Psoas muscle (tissue), 7 donors: ENCODE measurements at regions not wholly inside any gene's neighbourhood (a gene's known extent, or its start where the extent isn't known, plus 50 kb on each side); places are given as distances from the start of the nearest gene placed in this dataset.

Experiments used
- ATAC-seq, 4 donors: fragments of 200-7000 bp; cut with Tn5 transposase; one replicate each; pipeline ENCODE4 v1.9.1; 2020; ENCODE audit warnings: moderate library complexity in 3 of 4, mild to moderate bottlenecking in 2 of 4
- DNase-seq, 2 donors: peaks; one replicate each; pipeline ENCODE4 v3.0.0-alpha.2; 2020
- H3K27ac ChIP-seq: fragments of 200-600 bp; one replicate; pipeline ENCODE4 v1.8.0; 2022
- H3K27me3 ChIP-seq, 3 donors: fragments of 200-600 bp in 1 of 3; one replicate each; pipeline versions ENCODE4 v1.6.1 to v1.8.0; 2013 to 2022; ENCODE audit warnings: low read length in 2 of 3, mild to moderate bottlenecking in 2 of 3, moderate library complexity in 1 of 3; ENCODE audit not compliant: insufficient read depth in 3 of 3
- H3K36me3 ChIP-seq, 2 donors: fragments of 200-600 bp in 1 of 2; one replicate each; pipeline versions ENCODE4 v1.6.1 to v1.8.0; 2013 to 2022; ENCODE audit warnings: low read depth in 1 of 2, mild to moderate bottlenecking in 1 of 2, moderate library complexity in 1 of 2; ENCODE audit not compliant: insufficient read depth in 1 of 2
- H3K4me1 ChIP-seq: fragments of 200-600 bp; one replicate; pipeline ENCODE4 v1.8.0; 2022
- H3K4me3 ChIP-seq: fragments of 200-600 bp; one replicate; pipeline ENCODE4 v1.8.0; 2022; ENCODE audit warnings: mild to moderate bottlenecking
- H3K9me3 ChIP-seq: fragments of 200-600 bp; one replicate; pipeline ENCODE4 v1.8.0; 2022
- WGBS, 3 donors: extraction: QIAGEN DNeasy Blood & Tissue Kit; methylation state at CpG; one replicate each; pipeline versions ENCODE4 v1.1.6 to v1.1.7; 2013; 5-methylcytosine and 5-hydroxymethylcytosine counted together
- intact Hi-C, 2 donors: fragments of 100-400 bp; cut with DNase I; formaldehyde crosslinking; loops; one replicate each; pipeline versions ENCODE4 v1.11.0 to v1.14.2; 2022
- TF ChIP-seq, protein P1 (sequence below): fragments of 200-600 bp; IDR thresholded peaks from one replicate; pipeline ENCODE4 v1.8.0; 2022; ENCODE audit warnings: antibody characterized with exemption
- donor health status: healthy with polysubstance abuse.
- donor health status: DM: no; HTN: no; CAD: no; lungs with moderate emphysema.
- donor health status: Bipolar disorder and iron deficiency.
- donor health status: healthy.
- donor health status: DM: yes; HTN: yes; CAD: no.
- donor health status: DM: no; HTN: no; CAD: no.
- donor health status: DM: yes; HTN: yes; CAD: no.

DNA sequence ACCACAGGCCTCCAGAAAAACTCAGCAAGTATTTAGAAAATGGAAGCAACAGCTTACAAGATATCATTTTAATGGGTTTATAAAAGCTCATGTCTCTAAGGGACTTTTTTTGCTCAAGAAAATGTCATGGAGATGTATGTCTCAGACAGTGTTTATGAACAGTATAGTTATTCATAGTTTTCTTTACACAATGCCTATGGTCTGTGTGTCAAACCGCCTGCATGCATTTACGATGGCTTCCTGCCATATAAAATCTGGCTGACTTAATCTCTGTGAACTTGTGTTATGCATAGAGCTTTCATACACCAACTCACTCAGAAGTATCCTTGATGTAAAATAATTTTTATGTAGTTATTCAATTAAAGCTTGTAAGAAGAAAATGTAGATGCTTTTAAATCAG lies 1314.2 kb upstream of the LRRTM3 start:
- H3K36me3 ChIP-seq: no peaks in the 10 kb centered on the region
- TF ChIP-seq, protein P1, sequence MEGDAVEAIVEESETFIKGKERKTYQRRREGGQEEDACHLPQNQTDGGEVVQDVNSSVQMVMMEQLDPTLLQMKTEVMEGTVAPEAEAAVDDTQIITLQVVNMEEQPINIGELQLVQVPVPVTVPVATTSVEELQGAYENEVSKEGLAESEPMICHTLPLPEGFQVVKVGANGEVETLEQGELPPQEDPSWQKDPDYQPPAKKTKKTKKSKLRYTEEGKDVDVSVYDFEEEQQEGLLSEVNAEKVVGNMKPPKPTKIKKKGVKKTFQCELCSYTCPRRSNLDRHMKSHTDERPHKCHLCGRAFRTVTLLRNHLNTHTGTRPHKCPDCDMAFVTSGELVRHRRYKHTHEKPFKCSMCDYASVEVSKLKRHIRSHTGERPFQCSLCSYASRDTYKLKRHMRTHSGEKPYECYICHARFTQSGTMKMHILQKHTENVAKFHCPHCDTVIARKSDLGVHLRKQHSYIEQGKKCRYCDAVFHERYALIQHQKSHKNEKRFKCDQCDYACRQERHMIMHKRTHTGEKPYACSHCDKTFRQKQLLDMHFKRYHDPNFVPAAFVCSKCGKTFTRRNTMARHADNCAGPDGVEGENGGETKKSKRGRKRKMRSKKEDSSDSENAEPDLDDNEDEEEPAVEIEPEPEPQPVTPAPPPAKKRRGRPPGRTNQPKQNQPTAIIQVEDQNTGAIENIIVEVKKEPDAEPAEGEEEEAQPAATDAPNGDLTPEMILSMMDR: no peak
- no peak overlapping the region for H3K27ac ChIP-seq
- intact Hi-C loops: no loop called here
- DNase-seq (no peak), ATAC-seq (no peak)
- H3K27me3 ChIP-seq: no peaks in the 10 kb centered on the region
- WGBS, 3 donors: 50 to 54% (median 51%) methylated on average over 2 of the region's 2 CpGs
- no peaks in the 10 kb centered on the region for H3K4me1 ChIP-seq
- no peak overlapping the region for H3K4me3 ChIP-seq
- peaks cover 4% of the 10 kb centered on the region for H3K9me3 ChIP-seq

DNA sequence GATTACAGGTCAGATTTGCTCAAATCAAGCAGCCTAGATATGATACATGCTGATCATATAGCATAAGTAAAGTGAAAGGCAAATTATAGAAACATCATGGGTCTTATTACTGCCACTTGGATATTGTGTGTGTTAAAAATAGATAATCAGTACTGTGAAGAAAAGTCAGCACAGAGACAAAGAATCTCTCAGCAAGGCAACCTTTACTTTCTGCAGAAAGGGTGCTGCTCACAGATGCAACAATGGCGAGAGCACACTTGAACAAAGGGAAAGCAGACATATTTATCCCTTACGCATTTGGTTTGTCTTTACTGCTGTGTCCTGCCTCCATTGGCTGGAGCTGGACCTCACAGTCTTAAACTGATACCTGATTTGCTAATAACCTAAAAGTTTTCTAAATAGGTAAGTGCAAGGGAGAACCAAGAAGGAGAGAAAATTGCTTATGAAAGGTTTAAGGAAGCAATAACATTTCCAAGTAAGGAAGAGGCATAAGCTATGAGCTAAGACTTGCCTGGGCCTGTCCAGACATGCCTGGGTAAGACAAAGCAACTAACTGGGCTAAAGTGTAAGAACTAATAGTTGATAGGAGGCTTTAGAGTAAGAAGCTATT lies 1310.8 kb upstream of the LRRTM3 start:
- H3K9me3 ChIP-seq: peaks cover 4% of the 10 kb centered on the region
- DNase-seq (no peak), ATAC-seq (no peak)
- no peaks in the 10 kb centered on the region for H3K36me3 ChIP-seq
- no peak overlapping the region for H3K4me3 ChIP-seq
- H3K27ac ChIP-seq: no peak overlapping the region
- 93 to 98% (median 97%) methylated on average over 2 of the region's 2 CpGs for WGBS, 3 donors
- no peaks in the 10 kb centered on the region for H3K27me3 ChIP-seq
- intact Hi-C loops: no loop called here
- H3K4me1 ChIP-seq: no peaks in the 10 kb centered on the region
- TF ChIP-seq, protein P1: no peak

DNA sequence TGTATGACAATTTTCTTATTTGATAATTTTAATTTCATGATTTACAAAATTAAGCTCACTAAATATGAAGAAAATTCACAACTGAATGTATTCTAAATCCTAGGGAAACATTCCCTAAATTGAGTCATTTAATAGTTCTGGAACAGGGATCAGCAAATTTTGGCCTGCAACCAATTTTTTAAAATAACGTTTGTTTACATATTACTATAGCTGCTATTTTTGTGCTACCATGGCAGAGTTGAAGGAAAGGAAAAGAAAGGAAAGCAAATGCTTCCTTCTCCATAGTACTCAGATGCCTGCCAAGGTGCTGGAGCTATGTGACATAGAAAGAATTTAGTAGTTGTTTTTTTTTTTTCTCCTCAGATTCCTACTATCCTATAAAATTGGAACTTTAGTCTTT lies 1307.7 kb upstream of the LRRTM3 start:
- 10 to 15% (median 11%) methylated on average over 1 of the region's 1 CpG for WGBS, 3 donors
- peaks cover 4% of the 10 kb centered on the region for H3K9me3 ChIP-seq
- H3K27ac ChIP-seq: no peak overlapping the region
- ATAC-seq (no peak), DNase-seq (no peak)
- no peaks in the 10 kb centered on the region for H3K36me3 ChIP-seq
- H3K4me1 ChIP-seq: no peaks in the 10 kb centered on the region
- no peaks in the 10 kb centered on the region for H3K27me3 ChIP-seq
- intact Hi-C loops: no loop called here
- TF ChIP-seq, protein P1: no peak
- no peak overlapping the region for H3K4me3 ChIP-seq

DNA sequence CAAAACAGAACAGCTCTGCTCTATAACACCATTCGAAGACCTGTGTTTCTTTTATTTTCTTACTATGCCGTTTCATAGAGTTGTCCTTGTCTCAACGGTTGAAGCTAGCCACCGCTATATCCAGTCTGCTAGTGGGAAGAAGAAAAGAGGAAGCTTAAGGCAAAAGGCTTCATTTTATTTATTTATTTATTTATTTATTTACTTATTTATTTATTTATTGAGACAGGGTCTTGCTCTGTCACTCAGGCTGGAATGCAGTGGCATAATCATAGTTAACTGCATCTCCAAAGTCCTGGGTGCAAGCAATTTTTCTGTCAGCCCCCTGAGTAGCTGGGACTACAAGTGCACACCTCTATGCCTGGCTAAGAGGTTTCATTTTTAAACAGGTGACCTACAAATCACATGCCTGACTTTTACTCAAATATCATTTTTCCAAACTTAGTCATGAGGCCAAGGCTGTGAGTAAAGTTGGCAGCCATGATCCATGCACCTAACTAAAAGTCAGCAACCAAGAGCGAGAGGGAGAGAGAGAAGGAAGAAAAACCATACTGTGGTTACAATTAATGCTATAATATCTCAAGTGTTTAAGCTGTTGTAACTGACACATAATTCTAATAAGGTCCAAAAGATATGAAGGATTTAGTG lies 1305.3 kb upstream of the LRRTM3 start:
- Histone ChIP-seq H3K4me1 (no peaks in the 10 kb centered on the region), H3K36me3 (no peaks in the 10 kb centered on the region), H3K4me3 (no peak overlapping the region), H3K27me3 (no peaks in the 10 kb centered on the region), H3K9me3 (no peaks in the 10 kb centered on the region), H3K27ac (no peak overlapping the region)
- TF ChIP-seq, protein P1: no peak
- DNase-seq: no peak
- ATAC-seq: no peak
- intact Hi-C loops: no loop called here
- 96 to 100% (median 96%) methylated on average over 5 of the region's 5 CpGs for WGBS, 3 donors

DNA sequence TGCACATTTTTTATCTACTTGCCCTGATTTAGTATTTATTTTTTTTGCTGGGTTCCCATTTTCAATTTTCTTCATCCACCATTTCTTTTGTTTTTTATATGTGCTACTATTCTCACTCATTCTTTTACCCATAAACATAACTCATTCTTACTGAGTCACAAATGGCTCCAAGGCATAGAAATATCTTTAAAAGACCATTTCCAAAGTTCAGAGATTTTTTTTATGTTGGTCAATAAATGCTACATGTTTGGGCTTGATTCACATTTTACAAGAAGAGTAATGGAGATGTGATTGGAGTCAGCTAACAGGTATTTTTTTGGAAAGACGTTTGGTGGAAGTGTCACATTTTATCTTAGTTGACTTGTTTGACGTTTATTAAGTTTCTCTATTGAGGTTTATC lies 1303.2 kb upstream of the LRRTM3 start:
- WGBS, 3 donors: 87 to 96% (median 93%) methylated on average over 2 of the region's 2 CpGs
- ATAC-seq (no peak), DNase-seq (no peak)
- H3K36me3 ChIP-seq: no peaks in the 10 kb centered on the region
- H3K4me1 ChIP-seq: no peaks in the 10 kb centered on the region
- no peak overlapping the region for H3K4me3 ChIP-seq
- intact Hi-C loops: no loop called here
- no peak overlapping the region for H3K27ac ChIP-seq
- TF ChIP-seq, protein P1: no peak
- no peaks in the 10 kb centered on the region for H3K27me3 ChIP-seq
- no peaks in the 10 kb centered on the region for H3K9me3 ChIP-seq
